Motor neuron (in vitro differentiated cells): ENCODE measurements at regions not wholly inside any gene's neighbourhood (a gene's known extent, or its start where the extent isn't known, plus 50 kb on each side); places are given as distances from the start of the nearest gene placed in this dataset.

ENCODE experiments used
- ATAC-seq, 8 experiments: fragments of 200-7000 bp; cut with Tn5 transposase; replicated peaks in 6 of 8; 2 replicates each; pipeline ENCODE4 v1.8.0; 2021; ENCODE audit warnings: mild to moderate bottlenecking in 8 of 8, moderate library complexity in 8 of 8
- H3K27ac ChIP-seq, 2 donors: fragments of 250-450 bp; sonication (Bioruptor Pico); 2 replicates each; pipeline ENCODE4 v1.9.0; 2021; ENCODE audit warnings: antibody characterized with exemption in 2 of 2, mild to moderate bottlenecking in 2 of 2, moderate library complexity in 1 of 2
- H3K4me1 ChIP-seq, 2 donors: fragments of 250-450 bp; sonication (Bioruptor Pico); replicated peaks in 1 of 2; 2 replicates each; pipeline ENCODE4 v1.6.1; 2021; ENCODE audit warnings: antibody characterized with exemption in 2 of 2, mild to moderate bottlenecking in 2 of 2, moderate library complexity in 1 of 2
- H3K4me3 ChIP-seq, 5 donors: fragments of 250-450 bp; sonication (Bioruptor Pico); 2 replicates each; pipeline ENCODE4 v1.9.0; 2021; ENCODE audit warnings: antibody characterized with exemption in 5 of 5, mild to moderate bottlenecking in 5 of 5, moderate library complexity in 4 of 5
- WGBS, 10 experiments: fragments of 450-650 bp; shearing (Covaris generic); methylation state at CpG; one replicate each; pipeline ENCODE4 v1.0.0; 2022; 5-methylcytosine and 5-hydroxymethylcytosine counted together
- in situ Hi-C, 9 experiments: fragments of 400-800 bp; cut with MboI; loops; one replicate each; pipeline ENCODE4 v1.15.0; 2021; ENCODE audit warnings: low sequenced_read_pairs in 9 of 9, low pct_unique_long_range_greater_than_20kb in 2 of 9; ENCODE audit not compliant: unreplicated experiment in 9 of 9

GRCh38 chr7:24475166-24475961 lies 97.9 kb upstream of the PALS2 start:
- Histone ChIP-seq H3K27ac (no peak overlapping the region), H3K4me1 (peaks cover 13 to 19% of the 10 kb centered on the region in 2 donors), H3K4me3 (no peak overlapping the region)
- 0 to 91% (median 77%) methylated on average over 1 to 8 of the region's 8 CpGs; no CpG with 5 or more reads in 1 of the 10 experiments for WGBS, 10 experiments
- in situ Hi-C loops = no loop called here
- no peak for ATAC-seq

DNA sequence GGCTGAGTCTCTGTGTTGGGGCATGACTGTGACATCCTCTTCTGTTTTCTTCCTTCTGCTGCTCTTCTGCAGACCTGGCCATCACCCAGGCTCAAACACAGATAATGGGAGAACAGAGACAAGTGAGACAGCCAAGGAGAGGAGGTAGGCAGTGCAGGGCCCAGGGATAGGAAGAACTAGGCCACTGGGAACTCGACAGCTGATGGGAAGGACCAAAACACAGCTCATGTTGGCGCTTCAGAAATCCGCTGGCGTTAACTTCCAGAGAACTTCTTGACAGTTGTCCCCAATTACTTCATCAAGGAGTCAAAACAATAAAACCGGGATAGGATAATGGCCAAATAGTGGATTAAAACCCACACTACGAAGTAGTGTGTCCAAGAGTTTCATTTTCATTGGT lies 97.0 kb upstream of the PALS2 start:
- Histone ChIP-seq H3K4me3 (no peak overlapping the region), H3K4me1 (peaks cover 13 to 19% of the 10 kb centered on the region in 2 donors), H3K27ac (no peak overlapping the region)
- in situ Hi-C loops = no loop called here
- ATAC-seq = no peak
- 7 to 100% (median 94%) methylated on average over 1 to 6 of the region's 6 CpGs; no CpG with 5 or more reads in 3 of the 10 experiments for WGBS, 10 experiments

DNA sequence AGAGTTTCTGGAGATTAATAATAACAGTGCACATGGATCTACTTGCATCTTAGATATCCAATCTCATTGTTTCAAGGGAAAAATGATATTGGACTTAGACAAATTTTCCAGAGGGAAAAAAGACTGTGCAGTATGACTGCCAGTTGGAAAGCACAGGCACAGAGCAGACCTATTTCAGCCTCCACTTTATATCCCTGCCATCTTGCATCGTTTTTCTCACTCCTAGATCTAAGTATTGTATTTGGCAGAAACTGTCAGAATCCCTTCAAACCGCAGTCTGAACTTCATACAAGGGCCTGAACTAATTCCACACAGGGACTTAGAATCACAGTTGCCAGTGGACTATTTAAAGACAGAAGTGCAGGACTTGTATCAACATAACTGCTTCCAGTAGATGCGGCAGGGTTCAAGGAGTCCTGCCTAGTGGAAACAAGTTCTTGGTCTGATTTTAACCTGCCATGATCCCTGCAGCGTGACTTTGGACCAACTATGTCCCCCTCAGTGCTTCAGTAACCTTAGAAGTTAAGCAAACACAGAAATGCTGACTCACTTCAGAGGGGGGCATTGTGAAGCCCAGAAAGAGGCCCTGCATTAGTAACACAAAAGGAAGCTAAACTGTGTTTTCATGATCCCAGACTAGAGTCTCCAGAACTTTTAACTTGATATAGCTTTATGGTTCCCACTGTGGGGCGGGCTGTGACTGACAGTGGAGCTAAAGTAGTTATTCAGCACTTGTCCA lies 95.7 kb upstream of the PALS2 start:
- peak; percentile 29 to 98 (median 87) for ATAC-seq
- 0 to 71% (median 40%) methylated on average over 1 to 5 of the region's 5 CpGs; no CpG with 5 or more reads in 1 of the 10 experiments for WGBS, 10 experiments
- H3K4me1 ChIP-seq = peaks cover 13 to 19% of the 10 kb centered on the region in 2 donors
- H3K4me3 ChIP-seq = no peak overlapping the region
- in situ Hi-C loops = no loop called here
- no peak overlapping the region for H3K27ac ChIP-seq

- 0 to 83% (median 51%) methylated on average over 1 to 3 of the region's 3 CpGs for WGBS, 10 experiments
- Histone ChIP-seq H3K4me1 (peaks cover 13 to 19% of the 10 kb centered on the region in 2 donors), H3K4me3 (no peak overlapping the region), H3K27ac (no peak overlapping the region)
- in situ Hi-C loops = no loop called here
- ATAC-seq = no peak
Measured at GRCh38 chr7:24478137-24478655, 95.1 kb upstream of the PALS2 start.

GRCh38 chr7:24480501-24480900 lies 92.8 kb upstream of the PALS2 start:
- WGBS, 10 experiments = 19 to 100% (median 76%) methylated on average over 2 to 5 of the region's 5 CpGs
- in situ Hi-C loops = no loop called here
- ATAC-seq = no peak

GRCh38 chr7:24483804-24484203 lies 89.4 kb upstream of the PALS2 start:
- Histone ChIP-seq H3K4me3 (no peak overlapping the region), H3K27ac (no peak overlapping the region), H3K4me1 (peaks cover 0 to under 1% of the 10 kb centered on the region in 2 donors)
- in situ Hi-C loops = no loop called here
- 0 to 100% (median 69%) methylated on average over 1 to 2 of the region's 2 CpGs for WGBS, 10 experiments
- ATAC-seq = peak in 3 of 8 experiments; percentile 40 to 95 (median 59)

More at GRCh38 chr7:24480501-24480900, 92.8 kb upstream of the PALS2 start:
- no peak overlapping the region for H3K4me3 ChIP-seq
- peaks cover 13 to 14% of the 10 kb centered on the region in 2 donors for H3K4me1 ChIP-seq
- no peak overlapping the region for H3K27ac ChIP-seq

DNA sequence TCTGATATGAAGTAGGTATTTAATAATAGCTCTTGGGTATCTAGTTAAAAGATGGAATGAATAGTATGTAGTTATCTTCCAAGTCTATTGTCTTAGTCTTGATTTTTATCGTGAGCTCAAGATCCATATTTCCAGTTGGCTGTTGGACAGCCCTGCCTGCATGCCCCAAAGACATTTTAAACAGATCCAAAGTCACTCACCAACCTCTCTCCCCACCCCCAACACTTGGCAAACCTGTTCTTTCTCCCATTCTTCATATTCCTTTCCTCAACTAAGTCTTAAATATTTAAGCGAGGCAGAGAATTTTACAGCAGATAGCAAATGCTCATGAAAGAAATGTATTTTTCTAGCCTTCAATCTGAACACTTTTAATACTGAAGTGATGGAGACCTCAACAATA lies 80.7 kb upstream of the PALS2 start:
- H3K27ac ChIP-seq = no peak overlapping the region
- in situ Hi-C loops = no loop called here
- WGBS, 10 experiments = 40 to 100% (median 86%) methylated on average over 1 to 2 of the region's 2 CpGs; no CpG with 5 or more reads in 2 of the 10 experiments
- H3K4me3 ChIP-seq = no peak overlapping the region
- ATAC-seq = no peak
- H3K4me1 ChIP-seq = no peaks in the 10 kb centered on the region

DNA sequence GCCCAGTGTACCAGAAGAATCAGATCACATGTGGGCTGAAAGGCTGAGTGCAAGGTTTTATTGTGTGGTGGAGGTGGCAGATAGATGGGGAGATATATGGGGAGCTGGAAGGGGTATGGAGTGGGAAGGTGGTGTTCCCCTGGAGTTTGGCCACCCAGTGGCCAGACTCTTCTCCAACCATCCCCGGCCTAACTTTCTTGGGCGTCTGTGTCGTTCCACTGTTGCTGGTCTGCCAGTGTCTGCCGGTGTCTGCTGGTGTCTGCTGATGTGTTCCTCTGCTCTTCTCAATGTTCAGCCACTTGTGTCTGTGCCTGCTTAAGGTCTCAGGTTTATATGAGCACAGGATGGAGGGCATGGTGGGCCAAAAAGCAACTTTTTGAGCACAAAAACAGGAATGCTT lies 78.4 kb upstream of the PALS2 start:
- WGBS, 10 experiments = 62 to 95% (median 90%) methylated on average over 2 to 3 of the region's 4 CpGs; no CpG with 5 or more reads in 7 of the 10 experiments
- in situ Hi-C loops = no loop called here
- Histone ChIP-seq H3K4me3 (no peak overlapping the region), H3K27ac (no peak overlapping the region), H3K4me1 (no peaks in the 10 kb centered on the region)
- ATAC-seq = no peak

DNA sequence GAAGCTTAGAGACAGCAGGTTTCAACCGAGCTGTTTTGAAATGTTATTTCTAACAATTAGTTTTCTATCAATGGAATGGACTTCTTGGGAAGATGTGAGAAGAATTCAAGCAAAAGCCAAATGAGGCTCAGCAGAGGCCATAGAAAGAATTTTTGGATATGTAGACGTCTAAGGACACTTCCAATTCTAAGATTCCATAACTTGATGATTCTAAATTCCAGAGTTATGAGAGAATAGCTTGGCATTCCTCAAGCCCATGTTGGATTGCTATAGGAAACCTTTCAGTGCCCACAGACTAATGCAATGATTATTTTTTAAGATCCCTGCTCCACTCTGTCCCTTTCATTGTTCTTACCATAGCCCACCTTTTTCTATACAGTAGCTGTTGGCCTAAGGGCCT lies 77.2 kb upstream of the PALS2 start:
- 0 to 100% (median 83%) methylated on average over 1 to 2 of the region's 2 CpGs; no CpG with 5 or more reads in 1 of the 10 experiments for WGBS, 10 experiments
- in situ Hi-C loops = no loop called here
- Histone ChIP-seq H3K4me3 (no peak overlapping the region), H3K4me1 (peaks cover 6 to 7% of the 10 kb centered on the region in 2 donors), H3K27ac (no peak overlapping the region)
- ATAC-seq = no peak

DNA sequence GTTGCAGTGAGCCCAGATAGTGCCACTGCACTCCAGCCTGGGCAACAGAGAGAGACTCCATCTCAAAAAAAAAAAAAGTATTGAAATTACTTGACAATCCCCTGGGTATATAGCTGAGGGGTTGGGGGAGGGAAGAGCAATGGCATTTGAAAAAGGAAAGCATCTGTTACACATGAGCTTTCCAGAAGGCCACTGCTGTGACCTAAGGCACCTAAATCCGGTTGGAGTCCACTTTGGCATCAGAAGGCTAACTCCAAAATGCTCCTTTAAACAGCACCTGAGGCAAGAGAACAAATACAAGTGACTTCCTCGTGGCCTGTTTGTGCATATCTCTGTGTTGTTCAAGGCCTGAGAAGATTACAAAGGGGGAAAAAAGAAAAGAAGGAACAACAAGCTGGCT lies 74.8 kb upstream of the PALS2 start:
- H3K27ac ChIP-seq = no peak overlapping the region
- 14 to 100% (median 50%) methylated on average over 1 to 2 of the region's 2 CpGs; no CpG with 5 or more reads in 3 of the 10 experiments for WGBS, 10 experiments
- H3K4me3 ChIP-seq = no peak overlapping the region
- ATAC-seq = peak in 1 of 8 experiments; percentile 59
- in situ Hi-C loops = no loop called here
- peaks cover 8 to 11% of the 10 kb centered on the region in 2 donors for H3K4me1 ChIP-seq

DNA sequence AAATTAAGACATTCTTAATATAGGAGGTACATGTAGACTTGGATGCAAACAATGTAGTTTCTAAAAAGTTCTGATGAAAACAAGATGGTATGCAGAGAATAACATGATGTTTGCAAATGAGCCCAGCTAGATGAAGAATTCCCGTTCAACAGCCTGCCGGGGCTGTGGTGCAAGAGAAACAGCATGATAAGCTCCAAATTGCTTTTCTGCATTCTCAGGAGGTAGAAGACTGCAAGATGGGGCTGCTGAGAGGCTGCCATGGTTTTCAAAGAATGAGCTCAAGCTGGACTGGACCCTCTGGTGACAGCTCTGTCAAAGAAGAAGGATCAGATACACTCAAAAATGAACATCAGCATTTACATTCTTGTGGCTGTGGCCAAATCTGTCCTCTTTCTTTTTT lies 73.4 kb upstream of the PALS2 start:
- in situ Hi-C loops = no loop called here
- no peak overlapping the region for H3K4me3 ChIP-seq

GRCh38 chr7:24500599-24500998 lies 72.7 kb upstream of the PALS2 start:
- peaks cover 11 to 12% of the 10 kb centered on the region in 2 donors for H3K4me1 ChIP-seq
- ATAC-seq = peak in 2 of 8 experiments; percentile 16 to 23
- in situ Hi-C loops = no loop called here
- 0 to 80% (median 33%) methylated on average over 1 to 3 of the region's 3 CpGs; no CpG with 5 or more reads in 7 of the 10 experiments for WGBS, 10 experiments
- H3K4me3 ChIP-seq = no peak overlapping the region
- no peak overlapping the region for H3K27ac ChIP-seq

More for the DNA sequence above, 73.4 kb upstream of the PALS2 start:
- H3K4me1 ChIP-seq = peaks cover 11 to 12% of the 10 kb centered on the region in 2 donors
- 0 to 76% (median 28%) methylated on average over 2 of the region's 2 CpGs; no CpG with 5 or more reads in 4 of the 10 experiments for WGBS, 10 experiments
- H3K27ac ChIP-seq = no peak overlapping the region
- no peak for ATAC-seq

DNA sequence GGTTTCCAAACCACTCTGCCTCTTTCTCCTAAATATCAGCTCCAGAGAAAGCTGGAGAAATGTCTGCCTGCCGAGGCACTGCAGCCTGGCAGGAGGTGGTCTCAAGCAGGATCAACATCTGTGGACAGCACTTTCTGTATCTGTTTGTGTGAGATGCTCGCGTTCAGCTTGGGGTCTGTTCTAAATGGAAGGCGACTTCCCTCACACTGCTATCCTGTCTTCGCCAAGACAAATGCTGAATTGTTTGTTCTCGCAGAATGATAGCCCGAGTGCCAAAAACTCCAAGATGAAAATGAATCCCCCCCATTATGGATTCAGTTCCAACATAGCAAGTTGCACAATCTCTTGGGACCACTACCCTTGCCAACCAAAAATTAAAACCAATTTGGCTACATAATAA lies 72.2 kb upstream of the PALS2 start:
- H3K4me1 ChIP-seq = peaks cover 11 to 12% of the 10 kb centered on the region in 2 donors
- in situ Hi-C loops = no loop called here

More for the DNA sequence above, 72.2 kb upstream of the PALS2 start:
- H3K4me3 ChIP-seq = no peak overlapping the region
- 8 to 80% (median 57%) methylated on average over 1 to 7 of the region's 7 CpGs; no CpG with 5 or more reads in 2 of the 10 experiments for WGBS, 10 experiments
- no peak for ATAC-seq
- H3K27ac ChIP-seq = no peak overlapping the region
